HEK293 (cell line): ENCODE measurements at regions not wholly inside any gene's neighbourhood (a gene's known extent, or its start where the extent isn't known, plus 50 kb on each side); places are given as distances from the start of the nearest gene placed in this dataset.

Source experiments
- CTCF ChIA-PET: fragments of 350-600 bp; formaldehyde crosslinking; extraction: SDS; loops from one replicate; lab custom pipeline; 2021; ENCODE audit warnings: antibody characterized with exemption; lab: Yijun Ruan, JAX
- POLR2A ChIA-PET: fragments of 300-600 bp; formaldehyde crosslinking; extraction: SDS; loops from one replicate; lab custom pipeline; 2020; ENCODE audit warnings: antibody characterized with exemption, inconsistent platforms; lab: Yijun Ruan, JAX
- H3K27ac ChIP-seq: fragments of 200-500 bp; sonication (Bioruptor generic); 2 replicates; pipeline ENCODE4 v1.5.1; 2014; ENCODE audit warnings: low read depth, low read length, control low read depth, inconsistent platforms; ENCODE audit errors: extremely low read depth
- H3K36me3 ChIP-seq, 2 experiments: fragments of 200-500 bp in 1 of 2; sonication (Bioruptor generic) in 1 of 2; 1 replicate in 1 of 2; 2 replicates in 1 of 2; pipeline ENCODE4 v1.5.1; 2014 to 2017; ENCODE audit warnings: inconsistent platforms in 2 of 2, low read length in 2 of 2; ENCODE audit not compliant: control insufficient read depth in 2 of 2, insufficient read depth in 1 of 2
- H3K4me1 ChIP-seq: fragments of 200-500 bp; sonication (Bioruptor generic); 2 replicates; pipeline ENCODE4 v1.5.1; 2014; ENCODE audit warnings: mild to moderate bottlenecking, low read length, inconsistent platforms; ENCODE audit not compliant: control insufficient read depth, insufficient read depth
- H3K4me3 ChIP-seq: 2 replicates; pipeline ENCODE4 v1.5.1; 2011; ENCODE audit warnings: low read depth, mild to moderate bottlenecking, control low read depth, low read length, moderate library complexity
- H3K9me3 ChIP-seq: fragments of 200-500 bp; sonication (Bioruptor generic); 2 replicates; pipeline ENCODE4 v1.5.1; 2014; ENCODE audit warnings: low read depth, low read length, inconsistent platforms; ENCODE audit not compliant: control insufficient read depth, insufficient read depth
- IKZF3 ChIP-seq: fragments of 450-650 bp; IDR thresholded peaks from 2 replicates; pipeline ENCODE4 v1.5.0; 2018; ENCODE audit warnings: missing biosample characterization, mild to moderate bottlenecking, missing genetic modification characterization, moderate library complexity
- PRDM4 ChIP-seq: fragments of 450-650 bp; formaldehyde crosslinking; IDR thresholded peaks from 2 replicates; pipeline ENCODE4 v1.5.1; 2017; ENCODE audit warnings: missing biosample characterization, missing genetic modification characterization
- PRDM6 ChIP-seq: fragments of 450-650 bp; formaldehyde crosslinking; IDR thresholded peaks from 2 replicates; pipeline ENCODE4 v1.5.1; 2017; ENCODE audit warnings: missing biosample characterization, missing genetic modification characterization
- RBAK ChIP-seq: fragments of 450-650 bp; formaldehyde crosslinking; IDR thresholded peaks from 2 replicates; pipeline ENCODE4 v1.5.1; 2016; ENCODE audit warnings: missing biosample characterization, missing genetic modification characterization
- SP2 ChIP-seq: fragments of 450-650 bp; formaldehyde crosslinking; IDR thresholded peaks from 2 replicates; pipeline ENCODE4 v1.5.1; 2016; ENCODE audit warnings: missing biosample characterization, missing genetic modification characterization
- ZFP3 ChIP-seq: fragments of 450-650 bp; formaldehyde crosslinking; IDR thresholded peaks from 2 replicates; pipeline ENCODE4 v1.5.1; 2016; ENCODE audit warnings: low read depth, missing biosample characterization, missing genetic modification characterization
- ZNF211 ChIP-seq: fragments of 450-650 bp; formaldehyde crosslinking; IDR thresholded peaks from 2 replicates; pipeline ENCODE4 v1.5.1; 2016; ENCODE audit warnings: low read depth, missing biosample characterization, missing genetic modification characterization
- ZNF354C ChIP-seq: fragments of 450-650 bp; formaldehyde crosslinking; IDR thresholded peaks from 2 replicates; pipeline ENCODE4 v1.5.1; 2016; ENCODE audit warnings: missing biosample characterization, missing genetic modification characterization, low read depth, borderline replicate concordance
- ZNF398 ChIP-seq: fragments of 450-650 bp; formaldehyde crosslinking; IDR thresholded peaks from 2 replicates; pipeline ENCODE4 v1.5.1; 2017; ENCODE audit warnings: missing biosample characterization, missing genetic modification characterization
- ZNF473 ChIP-seq: fragments of 450-650 bp; formaldehyde crosslinking; IDR thresholded peaks from 2 replicates; pipeline ENCODE4 v1.5.1; 2017; ENCODE audit warnings: missing biosample characterization, missing genetic modification characterization
- ZNF488 ChIP-seq: fragments of 450-650 bp; formaldehyde crosslinking; IDR thresholded peaks from 2 replicates; pipeline ENCODE4 v1.5.1; 2016; ENCODE audit warnings: missing biosample characterization, missing genetic modification characterization
- ZNF645 ChIP-seq: fragments of 450-650 bp; formaldehyde crosslinking; IDR thresholded peaks from 2 replicates; pipeline ENCODE4; 2016; ENCODE audit warnings: missing biosample characterization, missing genetic modification characterization
- ZNF660 ChIP-seq: fragments of 450-650 bp; IDR thresholded peaks from 2 replicates; pipeline ENCODE4 v1.5.1; 2018; ENCODE audit warnings: missing biosample characterization, mild to moderate bottlenecking, missing genetic modification characterization
- ZNF785 ChIP-seq: fragments of 450-650 bp; formaldehyde crosslinking; IDR thresholded peaks from 2 replicates; pipeline ENCODE4 v1.5.1; 2016; ENCODE audit warnings: missing biosample characterization, missing genetic modification characterization
- ZNF792 ChIP-seq: fragments of 450-650 bp; formaldehyde crosslinking; IDR thresholded peaks from 2 replicates; pipeline ENCODE4 v1.5.1; 2016; ENCODE audit warnings: missing biosample characterization, missing genetic modification characterization
- ZNF830 ChIP-seq: fragments of 450-650 bp; IDR thresholded peaks from 2 replicates; pipeline ENCODE4 v1.5.0; 2018; ENCODE audit warnings: missing biosample characterization, missing genetic modification characterization, low read depth, mild to moderate bottlenecking, moderate library complexity
- ZSCAN30 ChIP-seq: fragments of 450-650 bp; IDR thresholded peaks from 2 replicates; pipeline ENCODE4 v1.5.1; 2018; ENCODE audit warnings: missing biosample characterization, mild to moderate bottlenecking, missing genetic modification characterization, moderate library complexity
- TF ChIP-seq, protein P1 (sequence below): fragments of 450-650 bp; formaldehyde crosslinking; IDR thresholded peaks from 2 replicates; pipeline ENCODE4 v1.5.1; 2016; ENCODE audit warnings: missing biosample characterization, missing genetic modification characterization

GRCh38 chr4:64205376-64205775 is 203.9 kb downstream of the TECRL start:
- no peaks in the 10 kb centered on the region for H3K4me1 ChIP-seq
- ChIA-PET POLR2A (no interaction called here), CTCF (no interaction called here)
- no peaks in the 10 kb centered on the region for H3K36me3 ChIP-seq
- H3K4me3 ChIP-seq, result no peak overlapping the region
- TF ChIP-seq ZNF211 (tag by site-specific recombination), result no peak
- no peak for TF ChIP-seq ZNF830 (tag by site-specific recombination)
- TF ChIP-seq ZNF792 (tag by site-specific recombination), result no peak
- no peaks in the 10 kb centered on the region for H3K9me3 ChIP-seq
- H3K27ac ChIP-seq, result no peak overlapping the region

DNA sequence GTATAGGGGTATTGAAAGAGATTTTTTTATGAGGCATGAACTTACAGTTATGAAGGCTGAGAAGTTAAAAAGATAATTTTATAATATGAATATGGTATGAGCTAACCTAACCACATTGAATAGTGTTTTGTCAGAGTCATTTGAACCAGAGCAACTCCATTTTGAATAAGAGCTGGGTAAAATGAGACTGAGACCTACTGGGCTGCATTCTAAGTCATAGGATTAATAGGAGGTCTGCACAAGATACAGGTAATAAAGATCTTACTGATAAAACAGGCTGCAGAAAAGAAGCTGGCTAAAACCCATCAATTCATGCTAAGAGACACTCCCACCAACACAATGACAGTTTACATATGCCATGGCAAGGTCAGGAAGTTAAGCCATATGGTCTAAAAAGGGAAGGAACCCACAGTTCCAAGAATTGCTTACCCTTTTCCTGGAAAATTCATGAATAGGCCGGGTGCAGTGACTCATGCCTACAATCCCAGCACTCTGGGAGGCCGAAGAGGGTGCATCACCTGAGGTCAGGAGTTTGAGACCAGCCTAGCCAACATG is 209.2 kb downstream of the TECRL start:
- ChIA-PET POLR2A (no interaction called here), CTCF (no interaction called here)
- TF ChIP-seq ZFP3 (tag by site-specific recombination) (no peak), ZNF398 (tag by site-specific recombination) (no peak)
- H3K4me3 ChIP-seq, result no peak overlapping the region
- H3K9me3 ChIP-seq, result no peaks in the 10 kb centered on the region
- H3K36me3 ChIP-seq, result no peaks in the 10 kb centered on the region
- H3K4me1 ChIP-seq, result no peaks in the 10 kb centered on the region
- no peak overlapping the region for H3K27ac ChIP-seq

DNA sequence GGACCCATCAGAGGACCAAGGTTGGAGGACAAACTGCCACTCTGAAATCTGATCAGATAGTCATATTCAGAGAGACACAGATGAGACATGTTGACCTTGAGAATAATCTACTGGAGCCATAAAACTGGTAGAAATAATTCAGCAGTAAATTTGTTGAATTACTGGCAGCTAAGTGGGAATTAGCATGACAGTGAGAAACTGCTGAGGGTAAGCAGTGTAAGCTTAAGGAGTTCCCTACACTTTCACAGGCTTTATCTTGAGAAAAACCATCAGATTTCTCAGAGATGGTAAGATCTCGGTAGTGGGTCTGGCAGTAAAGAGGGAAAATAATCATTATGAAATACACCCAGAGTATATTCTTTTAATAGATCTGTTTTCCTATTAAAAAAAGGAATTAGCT is 213.7 kb downstream of the TECRL start:
- H3K9me3 ChIP-seq, result no peaks in the 10 kb centered on the region
- no peak overlapping the region for H3K4me3 ChIP-seq
- CTCF ChIA-PET, result no interaction called here
- no peaks in the 10 kb centered on the region for H3K4me1 ChIP-seq
- no peaks in the 10 kb centered on the region for H3K36me3 ChIP-seq
- POLR2A ChIA-PET, result no interaction called here
- TF ChIP-seq ZSCAN30 (tag by site-specific recombination) (no peak), PRDM6 (no peak), IKZF3 (no peak), ZNF660 (tag by site-specific recombination) (no peak), ZNF785 (tag by site-specific recombination) (no peak), SP2 (tag by site-specific recombination) (no peak), ZNF354C (no peak), RBAK (tag by site-specific recombination) (no peak), ZNF473 (no peak), ZNF488 (tag by site-specific recombination) (no peak), PRDM4 (tag by site-specific recombination) (no peak), ZNF645 (tag by site-specific recombination) (no peak)
- TF ChIP-seq, protein P1, sequence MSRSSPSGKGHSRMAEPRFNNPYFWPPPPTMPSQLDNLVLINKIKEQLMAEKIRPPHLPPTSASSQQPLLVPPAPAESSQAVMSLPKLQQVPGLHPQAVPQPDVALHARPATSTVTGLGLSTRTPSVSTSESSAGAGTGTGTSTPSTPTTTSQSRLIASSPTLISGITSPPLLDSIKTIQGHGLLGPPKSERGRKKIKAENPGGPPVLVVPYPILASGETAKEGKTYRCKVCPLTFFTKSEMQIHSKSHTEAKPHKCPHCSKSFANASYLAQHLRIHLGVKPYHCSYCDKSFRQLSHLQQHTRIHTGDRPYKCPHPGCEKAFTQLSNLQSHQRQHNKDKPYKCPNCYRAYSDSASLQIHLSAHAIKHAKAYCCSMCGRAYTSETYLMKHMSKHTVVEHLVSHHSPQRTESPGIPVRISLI (tag by site-specific recombination), result no peak
- TF ChIP-seq, all 188 proteins: peak for 0
- H3K27ac ChIP-seq, result no peak overlapping the region
